Stimulated activated CD8-positive, alpha-beta memory T cell treated with anti-CD3 and anti-CD28 coated beads, Interleukin-4, amount 100 ng/mL, for 1 hour (primary cell): ENCODE measurements at regions not wholly inside any gene's neighbourhood (a gene's known extent, or its start where the extent isn't known, plus 50 kb on each side); places are given as distances from the start of the nearest gene placed in this dataset.
"Not testable (repeated sequence)": the region's sequence is repeated elsewhere in the genome, so short reads cannot be mapped to it uniquely, and the experiment has no call there.

Experiments used
- DNase-seq, 2 donors: peaks; one replicate each; pipeline ENCODE4 v3.0.0-alpha.2; 2020; ENCODE audit warnings: low read depth in 2 of 2, low spot score in 1 of 2

GRCh38 chr17:37859451-37859850, 64.8 kb upstream of the TBC1D3K start:
- DNase-seq = no peak

GRCh38 chr17:37858391-37858790, 65.8 kb upstream of the TBC1D3K start:
- DNase-seq = not testable (repeated sequence)

- DNase-seq = no peak
These were observed 68.0 kb upstream of the TBC1D3K start for GRCh38 chr17:37856245-37856644.

- no peak for DNase-seq
These were observed 74.6 kb upstream of the TBC1D3K start for GRCh38 chr17:37849617-37849972.

GRCh38 chr17:37848690-37849616, 75.3 kb upstream of the TBC1D3K start:
- no peak for DNase-seq

GRCh38 chr17:37847811-37848331, 76.3 kb upstream of the TBC1D3K start:
- no peak for DNase-seq

GRCh38 chr17:37847102-37847501, 77.1 kb upstream of the TBC1D3K start:
- DNase-seq = no peak

- DNase-seq = no peak
These were observed 79.3 kb upstream of the TBC1D3K start for GRCh38 chr17:37844977-37845293.

GRCh38 chr17:37844158-37844976, 79.8 kb upstream of the TBC1D3K start:
- DNase-seq = peak in 1 of 2 donors; percentile 9

GRCh38 chr17:37842401-37842800, 81.8 kb upstream of the TBC1D3K start:
- DNase-seq = no peak

GRCh38 chr17:37841232-37841631, 83.0 kb upstream of the TBC1D3K start:
- no peak for DNase-seq

GRCh38 chr17:37840576-37840975, 83.6 kb upstream of the TBC1D3K start:
- DNase-seq = no peak

GRCh38 chr17:37839196-37839978, 84.8 kb upstream of the TBC1D3K start:
- no peak for DNase-seq

GRCh38 chr17:37838276-37838675, 85.9 kb upstream of the TBC1D3K start:
- no peak for DNase-seq

GRCh38 chr17:37836593-37836992, 87.6 kb upstream of the TBC1D3K start:
- no peak for DNase-seq

GRCh38 chr17:37834168-37834567, 89.3 kb upstream of the HNF1B start:
- no peak for DNase-seq

GRCh38 chr17:37833237-37833859, 88.5 kb upstream of the HNF1B start:
- DNase-seq = no peak

GRCh38 chr17:37831986-37832385, 87.1 kb upstream of the HNF1B start:
- no peak for DNase-seq

- DNase-seq = no peak
These were observed 86.6 kb upstream of the HNF1B start for GRCh38 chr17:37831492-37831891.

GRCh38 chr17:37830151-37830993, 85.5 kb upstream of the HNF1B start:
- no peak for DNase-seq
